ENCODE measurements at regions not wholly inside any gene's neighbourhood (a gene's known extent, or its start where the extent isn't known, plus 50 kb on each side); places are given as distances from the start of the nearest gene placed in this dataset.

DNA sequence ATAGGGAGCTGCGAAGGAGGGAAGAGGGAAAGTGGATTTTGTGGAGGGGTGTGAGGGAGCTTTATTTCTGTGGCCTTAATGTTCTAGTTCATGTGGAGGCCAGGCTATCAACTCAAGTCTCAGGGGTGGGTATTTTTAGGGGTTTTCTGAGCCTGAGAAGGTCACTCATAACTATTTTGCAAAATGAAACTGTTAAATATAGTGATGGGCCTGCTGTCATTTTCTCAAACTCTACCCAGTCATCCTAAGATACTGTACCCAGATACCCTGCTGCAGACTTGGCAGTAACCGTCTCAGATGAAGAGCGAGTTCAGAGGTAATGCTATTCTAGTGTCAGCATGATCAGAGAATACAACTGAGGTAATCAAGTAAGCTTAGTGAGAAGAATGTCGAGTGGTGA lies 545.0 kb upstream of the TBL1XR1 start:
- DNase-seq (ENCODE audit: low read depth), result no peak

DNA sequence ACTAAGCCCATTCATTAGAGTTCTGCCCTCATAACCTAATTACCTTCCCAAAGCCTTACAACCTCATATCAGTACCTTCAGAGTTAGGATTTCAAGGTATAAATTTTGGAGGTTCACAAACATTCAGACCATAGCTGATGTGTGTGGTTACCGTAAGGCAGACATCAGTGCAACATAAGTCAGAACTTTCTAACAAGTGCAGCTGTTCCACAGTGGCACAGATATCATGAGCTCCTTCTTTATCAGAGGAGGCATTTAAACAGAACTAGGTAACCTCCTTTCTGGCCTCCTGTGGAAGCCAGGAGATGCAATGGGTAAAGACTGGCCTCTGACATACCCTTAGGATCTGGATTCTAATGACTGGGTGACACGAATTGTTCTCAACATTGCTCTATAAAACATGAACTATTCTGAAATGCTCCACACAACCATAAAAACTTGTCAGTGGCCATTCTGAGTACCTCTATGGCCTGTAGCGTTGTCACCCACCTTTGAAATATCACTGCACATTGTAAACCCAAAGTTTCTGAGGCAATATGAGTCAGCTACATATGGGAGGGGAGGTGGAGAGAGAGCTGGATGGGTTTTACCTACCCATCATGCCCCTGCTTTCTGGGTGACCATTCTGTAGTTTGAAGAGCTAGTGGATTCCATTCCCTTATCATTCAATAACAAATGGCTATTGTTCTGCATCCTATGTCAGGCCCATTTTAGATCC lies 546.0 kb upstream of the TBL1XR1 start:
- no peak for DNase-seq (ENCODE audit: low read depth)

DNA sequence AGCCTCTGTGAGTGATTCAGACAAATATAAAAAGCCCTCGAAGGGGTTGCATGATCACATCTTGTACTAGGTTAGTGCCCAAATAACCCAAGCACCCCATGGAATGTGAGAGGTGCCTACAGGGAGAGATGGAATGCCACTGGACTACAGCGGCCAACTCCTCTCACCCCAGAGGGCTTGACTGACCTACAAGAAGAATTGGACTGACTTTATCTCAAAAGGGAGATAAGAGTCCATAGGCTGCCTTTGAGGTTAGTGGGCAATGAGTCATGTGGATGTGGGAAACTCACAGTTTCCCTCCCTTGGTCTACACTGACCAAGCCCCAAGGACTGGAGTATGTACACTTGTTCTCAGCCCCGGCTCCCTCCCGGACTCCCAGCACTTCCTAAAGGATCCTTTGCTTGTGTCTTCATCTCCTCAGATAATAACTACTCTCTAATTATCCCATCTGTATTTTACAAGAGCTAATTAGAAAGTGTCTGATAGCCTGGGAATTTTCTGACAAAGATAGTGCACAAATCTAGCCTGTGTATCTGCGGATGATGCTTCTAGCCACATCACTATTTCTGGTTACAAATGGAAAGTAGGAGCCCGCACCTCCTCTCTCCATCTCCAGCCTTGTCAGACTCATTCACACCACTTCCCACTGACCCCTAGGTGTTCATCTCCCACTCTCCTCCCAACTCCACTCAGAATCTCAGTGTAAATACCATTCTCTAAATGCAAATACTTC lies 547.8 kb upstream of the TBL1XR1 start:
- no peak for DNase-seq (ENCODE audit: low read depth)

DNA sequence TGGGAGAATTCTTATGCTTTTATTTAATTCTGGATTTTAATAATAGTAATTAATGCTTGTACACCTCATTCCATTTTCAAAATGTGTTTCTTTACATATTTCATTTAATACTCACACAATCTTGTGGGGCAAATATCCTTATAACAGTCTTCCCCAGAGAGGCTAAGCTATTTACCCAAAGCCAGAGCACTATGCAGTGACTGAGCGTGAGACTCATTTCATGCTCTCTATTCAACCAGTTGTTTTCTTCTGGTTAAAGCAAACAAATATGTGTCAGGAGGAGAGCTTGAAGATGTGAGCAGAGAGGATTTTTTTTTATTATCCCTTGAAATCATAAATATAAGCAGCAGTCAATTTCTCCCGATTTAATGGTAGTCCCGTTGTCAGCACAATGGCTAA lies 548.3 kb upstream of the TBL1XR1 start:
- DNase-seq (ENCODE audit: low read depth), result no peak

DNA sequence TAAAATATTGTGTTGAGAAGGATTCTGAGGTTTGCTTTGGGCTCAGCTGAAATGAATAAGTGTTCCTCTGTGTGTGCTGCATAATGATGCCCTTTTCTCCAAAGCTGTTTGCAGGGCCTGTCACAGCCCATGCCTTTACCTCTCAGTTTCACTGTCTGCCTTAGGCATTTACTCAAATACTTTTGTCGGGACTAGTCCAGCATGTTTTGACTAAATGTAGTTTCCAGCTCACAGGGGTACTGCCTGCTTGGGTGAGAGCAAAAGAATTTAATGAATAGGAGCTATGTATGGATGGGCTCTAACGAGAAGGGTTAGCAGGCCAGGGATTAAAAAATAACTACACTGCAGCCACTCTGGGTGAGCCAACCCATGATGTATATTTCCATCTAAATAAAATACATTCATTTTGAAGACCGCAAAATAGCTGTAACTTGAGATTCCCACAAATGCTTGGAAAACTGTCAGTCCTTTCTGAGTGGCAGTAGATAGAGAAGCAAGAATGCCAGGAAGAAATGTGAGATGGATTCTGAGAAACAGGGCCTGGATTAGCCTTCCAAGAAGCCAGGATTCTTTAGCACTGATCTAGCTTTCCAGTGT lies 549.2 kb upstream of the TBL1XR1 start:
- no peak for DNase-seq (ENCODE audit: low read depth)

DNA sequence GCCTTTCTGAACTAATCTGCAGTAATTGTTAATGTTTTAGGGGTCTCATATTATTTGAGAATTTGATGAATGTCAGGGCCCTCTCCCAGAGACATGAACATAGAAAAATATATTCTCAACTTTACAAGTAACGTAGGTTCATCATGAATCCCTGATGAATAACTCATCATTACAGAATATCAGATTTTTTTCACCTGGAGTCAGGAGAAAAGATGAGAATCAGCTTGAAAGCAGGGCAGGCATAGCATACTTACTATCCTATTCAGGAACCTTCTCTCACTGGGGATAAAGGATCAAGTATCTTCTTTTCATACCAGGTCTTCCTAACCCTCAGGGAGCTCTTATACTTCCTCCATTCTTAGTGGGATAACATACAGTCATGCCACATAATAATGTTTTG lies 552.6 kb upstream of the TBL1XR1 start:
- no peak for DNase-seq (ENCODE audit: low read depth)

DNA sequence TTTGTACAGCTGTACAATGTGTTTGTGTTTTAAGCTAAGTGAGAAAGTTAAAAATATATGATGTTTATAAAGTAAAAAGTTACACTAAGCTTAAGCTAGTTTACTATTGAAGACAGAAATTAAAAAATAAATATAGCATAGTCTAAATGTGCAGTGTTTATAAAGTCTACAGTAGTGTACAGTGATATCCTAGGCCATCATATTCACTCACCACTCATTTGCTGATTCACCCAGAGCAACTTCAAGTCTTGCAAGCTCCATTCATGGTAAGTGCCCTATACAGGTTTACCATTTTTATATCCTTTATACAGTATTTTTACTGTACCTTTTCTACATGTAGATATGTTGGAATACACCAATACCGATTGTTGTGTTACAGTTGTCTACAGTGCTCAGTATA lies 553.2 kb upstream of the TBL1XR1 start:
- no peak for DNase-seq (ENCODE audit: low read depth)

DNA sequence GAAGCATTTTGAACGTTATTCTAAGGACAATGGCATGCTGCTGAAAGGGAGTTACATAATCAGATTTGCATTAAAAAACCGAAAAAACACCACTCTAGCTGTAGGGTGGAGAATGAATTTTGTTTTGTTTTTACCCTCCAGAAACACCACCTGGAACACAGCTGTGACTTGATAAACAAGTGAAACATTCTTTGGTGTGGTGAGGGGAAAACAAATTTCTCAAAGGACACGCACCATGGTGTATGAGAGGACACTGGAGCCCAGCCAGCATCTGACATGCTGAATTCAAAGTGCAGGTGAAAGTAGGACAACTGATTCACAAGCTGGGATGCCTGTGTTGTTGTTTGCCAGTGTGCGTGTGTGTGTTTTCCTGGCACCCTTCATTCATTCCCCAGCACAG lies 554.5 kb upstream of the TBL1XR1 start:
- DNase-seq (ENCODE audit: low read depth), result no peak

DNA sequence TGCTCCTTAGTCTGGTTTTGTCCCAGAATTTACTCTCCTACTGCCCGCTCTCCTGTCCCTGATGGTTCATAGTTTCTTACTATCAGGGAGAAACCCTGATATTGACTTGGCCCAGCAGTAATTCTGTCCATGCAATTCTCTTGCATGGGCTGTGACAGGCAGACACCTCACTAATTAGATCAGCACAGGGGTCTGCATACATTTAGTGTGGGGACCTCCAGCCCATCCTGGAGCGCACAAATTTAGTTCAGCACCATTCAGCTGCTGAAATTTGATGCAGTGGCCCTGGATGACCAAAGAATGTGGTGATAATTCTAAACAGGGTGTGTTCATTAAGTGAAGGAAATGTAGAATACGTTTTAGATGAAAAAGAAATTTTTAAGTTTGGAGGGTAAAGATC lies 555.5 kb upstream of the TBL1XR1 start:
- no peak for DNase-seq (ENCODE audit: low read depth)

DNA sequence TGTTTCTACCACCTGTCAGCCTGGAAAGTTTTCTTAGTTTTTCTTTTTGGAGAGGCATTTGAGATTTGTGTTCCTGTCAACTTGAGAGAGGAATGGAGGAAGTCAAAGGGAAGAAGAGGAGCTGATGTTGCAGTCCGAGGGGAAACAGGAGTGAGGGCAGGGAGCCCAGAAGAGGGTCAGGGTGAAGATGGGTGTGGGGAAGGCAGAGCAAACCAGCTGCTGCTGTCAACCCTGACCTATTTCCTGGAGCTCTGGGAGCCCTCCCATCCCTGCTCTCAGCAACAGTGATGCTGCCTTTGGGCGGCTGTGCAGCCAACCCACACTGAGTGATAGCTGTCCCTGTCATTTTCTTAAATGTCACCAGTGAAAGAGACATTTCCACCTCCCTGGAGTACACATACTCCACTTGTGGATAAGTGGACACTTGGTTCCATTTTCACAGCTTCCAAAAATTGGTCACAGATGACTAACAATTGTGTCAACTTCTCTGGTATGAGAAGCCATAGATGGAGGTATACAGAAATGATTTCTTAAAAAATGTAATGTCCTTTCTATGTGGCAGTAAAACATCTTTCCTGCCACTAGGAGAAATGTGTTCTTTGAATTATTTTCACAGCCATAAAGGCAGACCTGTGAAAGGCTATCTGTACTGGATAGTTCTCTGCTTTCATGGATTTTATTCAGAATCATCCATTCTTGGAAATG lies 556.3 kb upstream of the TBL1XR1 start:
- DNase-seq (ENCODE audit: low read depth), result no peak

DNA sequence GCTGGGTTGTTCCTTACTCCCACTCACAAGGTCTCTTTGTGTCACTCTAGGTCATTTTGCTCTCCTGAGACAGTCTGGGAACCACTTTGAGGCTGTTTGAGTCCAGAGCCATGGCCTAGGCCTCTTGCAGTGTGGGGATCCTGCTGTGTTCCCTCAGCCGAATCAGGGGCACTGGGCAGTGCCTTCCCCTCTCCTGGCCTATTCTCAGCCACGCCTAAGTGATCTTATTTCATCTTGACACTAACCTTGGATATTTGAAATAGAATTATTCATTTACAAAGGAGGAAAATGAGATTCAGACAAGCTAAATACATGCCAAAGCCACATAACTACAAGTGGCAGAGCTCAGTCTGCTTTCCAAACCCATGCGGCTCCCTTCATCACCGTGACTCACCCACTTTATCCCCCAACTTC lies 557.2 kb upstream of the TBL1XR1 start:
- no peak for DNase-seq (ENCODE audit: low read depth)

DNA sequence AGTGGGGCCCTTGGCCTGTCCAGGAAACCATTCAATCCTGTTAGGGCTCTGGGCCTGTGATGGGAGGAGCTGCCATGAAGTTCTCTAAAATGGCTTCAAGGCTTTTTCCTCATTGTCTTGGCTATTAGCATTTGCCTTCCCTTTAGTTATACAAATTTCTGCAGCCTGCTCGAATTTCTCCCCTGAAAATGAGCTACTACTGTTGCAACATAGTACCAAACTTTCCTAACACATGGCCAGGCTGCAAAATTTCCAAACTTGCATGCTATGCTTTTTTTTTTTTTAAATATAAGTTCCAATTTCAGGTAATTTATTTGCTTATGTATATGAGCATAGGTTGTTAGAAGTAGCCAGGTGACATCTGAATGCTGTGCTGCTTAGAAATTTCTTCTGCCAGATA lies 560.8 kb upstream of the TBL1XR1 start:
- no peak for DNase-seq (ENCODE audit: low read depth)

DNA sequence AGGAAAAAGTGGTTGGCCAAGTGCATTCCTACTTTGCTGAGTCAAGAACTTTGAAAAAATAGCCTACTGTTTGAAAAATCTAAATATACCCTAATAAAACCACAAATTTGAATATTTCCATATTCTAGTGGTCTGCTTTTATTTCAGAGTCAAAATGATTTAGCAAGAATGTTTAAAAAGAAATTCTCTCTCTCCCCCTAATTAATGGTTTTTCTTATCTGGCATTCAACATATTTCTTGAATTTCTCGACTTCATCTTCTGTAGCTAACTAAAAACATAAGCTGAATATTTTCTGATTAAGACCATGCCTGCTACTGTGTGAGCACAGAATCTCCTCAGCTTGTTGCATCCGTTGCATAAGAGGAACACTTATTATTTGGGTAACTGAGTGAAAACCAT lies 563.5 kb upstream of the TBL1XR1 start:
- DNase-seq (ENCODE audit: low read depth), result no peak

DNA sequence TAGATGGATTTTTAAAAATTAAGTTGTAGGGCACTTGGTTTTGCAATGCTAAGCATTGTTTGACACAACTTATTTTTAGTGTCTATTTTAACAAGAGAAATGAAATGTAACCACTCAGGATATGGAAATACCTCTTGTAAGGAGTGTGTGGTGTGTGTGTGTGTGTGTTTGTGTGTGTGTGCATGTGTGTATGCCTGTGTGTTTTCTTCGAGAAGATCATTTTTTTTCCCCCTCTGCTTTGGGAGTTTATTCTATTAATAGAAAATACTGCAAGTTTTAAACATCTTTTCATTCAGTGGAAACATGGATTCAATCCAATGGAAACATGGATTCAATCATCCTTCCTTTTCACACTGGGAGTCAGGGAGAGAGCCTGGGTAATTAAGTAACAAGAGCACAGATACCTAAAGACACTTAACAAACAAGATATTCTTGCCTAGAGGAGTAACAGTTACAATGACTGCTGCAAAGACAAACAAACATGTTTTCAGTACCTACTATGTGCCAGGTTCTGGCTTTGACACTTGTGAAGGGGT lies 567.2 kb upstream of the TBL1XR1 start:
- no peak for DNase-seq (ENCODE audit: low read depth)

DNA sequence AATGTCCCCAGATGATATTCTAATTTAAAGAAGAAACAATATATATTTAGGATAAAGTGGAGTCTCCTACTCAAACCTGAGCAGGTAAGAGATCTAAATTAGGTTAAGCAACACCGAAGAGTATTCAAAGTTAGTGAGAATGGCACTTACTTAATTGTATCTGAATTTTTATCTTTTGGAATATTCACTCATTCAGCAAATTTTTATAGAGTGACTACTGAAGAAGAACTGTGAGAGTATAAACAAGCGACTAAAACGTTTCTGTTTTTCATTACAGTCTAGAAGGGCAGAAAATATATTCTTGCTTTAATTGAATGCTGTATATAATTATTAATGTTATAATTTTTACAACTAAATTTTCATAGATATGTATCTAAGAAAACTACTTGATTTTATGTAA lies 567.7 kb upstream of the TBL1XR1 start:
- no peak for DNase-seq (ENCODE audit: low read depth)

DNA sequence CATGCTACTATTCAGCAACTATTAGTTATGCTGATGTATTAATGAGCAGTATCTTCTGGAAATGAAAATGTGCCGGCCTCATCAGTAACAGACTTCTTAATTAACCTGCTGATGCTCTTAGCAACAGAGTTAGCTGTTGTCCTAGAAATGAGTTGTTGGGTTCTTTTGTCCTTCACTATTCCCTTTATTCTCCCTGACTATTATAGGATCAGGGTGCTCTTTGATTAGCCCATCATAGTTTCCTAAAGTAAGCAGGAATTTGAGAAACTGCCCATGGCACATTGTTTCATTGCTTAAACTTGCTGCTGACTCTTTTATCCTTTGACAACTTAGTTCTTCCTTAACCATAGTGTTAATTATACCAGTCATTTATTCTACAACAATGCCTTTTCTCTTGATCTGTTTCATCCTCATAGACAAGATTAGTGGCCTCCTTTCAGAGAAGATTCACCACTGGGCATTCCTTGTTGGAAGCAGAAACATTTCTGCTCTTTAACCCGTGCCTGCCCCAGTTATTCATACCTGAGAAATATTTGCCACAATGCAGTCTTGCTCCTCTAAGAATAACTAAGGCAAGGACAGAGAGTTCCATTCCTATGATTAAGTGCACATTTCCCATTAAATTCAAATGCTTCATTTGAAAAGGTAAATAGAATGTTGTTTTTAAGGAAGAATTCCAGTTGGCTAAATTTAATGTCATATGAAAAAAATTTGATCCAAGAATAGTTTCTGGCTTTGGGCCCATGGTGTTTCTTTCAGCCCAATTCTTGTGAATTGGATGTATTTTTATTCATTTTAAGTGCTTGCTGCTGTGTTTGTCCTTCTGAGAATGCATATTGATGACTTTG lies 573.3 kb upstream of the TBL1XR1 start:
- DNase-seq (ENCODE audit: low read depth), result no peak

DNA sequence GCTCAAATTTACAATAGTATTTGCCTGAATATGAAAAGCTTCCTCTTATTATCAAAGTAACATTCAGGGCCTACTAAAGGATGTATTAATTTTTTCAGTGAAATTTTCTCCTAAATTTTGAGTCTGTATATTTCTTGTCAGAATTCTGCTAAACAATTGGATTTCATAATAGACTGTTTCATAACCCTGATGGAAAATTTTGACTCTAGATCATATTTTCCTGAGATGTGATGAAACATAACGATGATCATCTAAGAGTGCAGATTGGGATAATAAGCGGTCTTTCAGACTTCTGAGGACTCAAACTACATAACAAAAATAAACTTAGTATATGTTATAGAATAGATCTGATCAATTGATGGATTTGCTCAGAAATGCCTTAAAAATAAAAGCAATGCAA lies 574.5 kb upstream of the TBL1XR1 start:
- no peak for DNase-seq (ENCODE audit: low read depth)

DNA sequence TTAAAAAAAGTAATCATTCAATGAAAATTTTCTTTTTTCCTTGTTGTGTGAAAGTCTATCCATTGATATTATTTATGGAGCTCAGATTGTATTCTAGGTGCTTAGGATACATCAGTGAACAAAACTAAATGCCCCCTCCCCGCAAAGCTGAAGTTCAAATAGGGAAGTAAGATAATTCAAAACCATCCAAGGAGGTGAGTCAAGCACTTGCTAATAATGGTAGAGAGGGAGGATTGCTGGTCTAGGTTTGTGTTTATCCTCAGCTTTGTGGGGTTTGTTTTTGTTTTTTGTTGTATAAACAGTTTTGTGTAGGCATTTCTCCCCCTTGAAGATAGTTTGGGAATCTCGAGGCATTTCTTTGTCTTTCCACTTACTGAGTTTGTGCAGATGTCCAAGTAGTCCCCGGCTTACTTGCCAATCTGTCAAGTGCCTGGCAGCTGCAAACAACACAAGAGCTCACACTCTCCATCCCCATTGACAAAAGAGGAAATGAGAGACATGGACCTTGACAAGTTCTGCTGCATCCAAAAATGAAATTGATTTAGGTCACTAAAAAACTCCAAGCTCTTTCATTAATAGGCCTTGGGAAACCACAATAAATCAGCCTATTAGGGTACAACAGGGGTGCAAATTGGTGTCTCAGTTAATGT lies 575.8 kb upstream of the TBL1XR1 start:
- DNase-seq (ENCODE audit: low read depth), result no peak

DNA sequence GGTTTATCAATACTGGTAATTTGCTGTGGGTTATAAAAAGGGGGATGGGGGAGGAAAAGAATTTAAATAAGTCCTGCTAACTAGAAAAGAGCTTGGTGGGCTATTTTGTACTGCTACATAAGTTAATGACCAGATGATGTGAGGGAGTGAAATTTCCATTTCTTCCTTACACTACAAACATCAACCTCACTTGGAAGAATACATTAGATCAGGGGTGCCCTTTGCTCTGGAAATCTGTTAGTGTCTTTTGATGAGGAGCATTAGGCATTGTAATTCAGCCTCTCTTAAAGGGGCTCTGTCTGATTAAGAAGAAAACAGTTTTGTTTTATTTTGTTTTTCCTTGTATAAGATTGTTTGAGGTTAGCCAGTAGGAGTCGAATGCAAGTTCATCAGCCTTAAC lies 576.4 kb upstream of the TBL1XR1 start:
- DNase-seq (ENCODE audit: low read depth), result no peak

DNA sequence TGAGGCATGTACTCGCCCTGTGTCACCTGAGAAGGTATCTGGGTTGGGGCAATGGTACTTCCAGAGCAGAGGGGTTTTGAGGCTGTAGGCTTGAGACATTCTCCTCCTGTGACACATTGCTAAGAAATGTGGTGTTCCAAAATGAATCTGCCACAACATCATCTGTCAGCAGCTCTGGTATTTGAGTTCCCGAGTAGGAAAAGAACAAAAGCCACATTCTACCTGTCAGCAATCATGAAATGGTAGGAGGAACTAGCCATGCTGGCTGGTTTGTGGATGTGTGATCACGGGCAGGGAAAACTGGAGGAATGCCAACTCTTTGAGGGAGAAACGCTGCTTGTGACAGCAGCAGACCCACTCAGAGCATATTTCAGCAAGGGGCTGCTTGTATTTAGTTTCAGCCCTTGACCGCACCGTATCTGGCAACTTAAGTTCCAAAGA lies 579.4 kb upstream of the TBL1XR1 start:
- DNase-seq (ENCODE audit: low read depth), result no peak

DNA sequence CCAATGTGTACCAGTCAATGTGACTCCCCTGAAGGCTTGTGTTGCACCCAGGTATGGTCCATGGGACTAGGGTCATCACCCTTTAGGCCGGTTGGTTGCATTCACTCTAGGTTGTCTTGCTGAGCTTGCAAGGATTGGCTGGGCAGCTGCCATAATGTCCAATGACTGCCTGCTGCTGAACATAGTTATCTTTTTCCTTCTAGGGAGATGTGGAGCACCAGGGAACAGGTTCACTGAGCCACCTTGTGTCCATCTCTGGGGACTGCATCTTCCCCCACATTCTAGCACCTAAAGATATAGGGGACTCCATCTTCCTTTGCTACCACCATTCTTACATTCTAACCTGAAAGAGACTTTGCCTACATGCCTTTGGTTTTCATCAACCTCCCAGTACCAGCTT lies 580.4 kb upstream of the TBL1XR1 start:
- DNase-seq (ENCODE audit: low read depth), result peak; percentile 10
